WTC11 (cell line): ENCODE measurements at regions not wholly inside any gene's neighbourhood (a gene's known extent, or its start where the extent isn't known, plus 50 kb on each side); places are given as distances from the start of the nearest gene placed in this dataset.

ENCODE experiments used
- ATAC-seq: fragments of 200-7000 bp; cut with Tn5 transposase; 2 replicates; pipeline ENCODE4 v1.10.0; 2021; ENCODE audit warnings: mild to moderate bottlenecking, moderate library complexity
- CTCF ChIA-PET: fragments of 300-600 bp; sonication (Branson Sonifier 250); formaldehyde crosslinking; loops from one replicate; lab custom pipeline; 2021; ENCODE audit warnings: antibody characterized with exemption; lab: Charles Lee
- POLR2A ChIA-PET: fragments of 350-600 bp; sonication (Branson Sonifier 250); formaldehyde crosslinking; loops from one replicate; lab custom pipeline; 2021; ENCODE audit warnings: antibody characterized with exemption; lab: Charles Lee
- DNase-seq: peaks from one replicate; pipeline ENCODE4 v3.0.0; 2021; ENCODE audit warnings: low spot score
- H3K27ac Mint-ChIP-seq: 2 replicates; pipeline ENCODE4 v1.8.0; 2021; ENCODE audit warnings: mixed read lengths
- H3K27me3 Mint-ChIP-seq: 2 replicates; pipeline ENCODE4 v1.8.0; 2021; ENCODE audit warnings: low read depth, mild to moderate bottlenecking, moderate library complexity, mixed read lengths
- H3K36me3 Mint-ChIP-seq: 2 replicates; pipeline ENCODE4 v1.8.0; 2021; ENCODE audit warnings: mixed read lengths
- H3K4me1 Mint-ChIP-seq: 2 replicates; pipeline ENCODE4 v1.8.0; 2022; ENCODE audit warnings: mixed read lengths
- H3K4me3 Mint-ChIP-seq: 2 replicates; pipeline ENCODE4 v1.8.0; 2021; ENCODE audit warnings: mild to moderate bottlenecking, moderate library complexity, mixed read lengths
- H3K9me3 Mint-ChIP-seq: 2 replicates; pipeline ENCODE4 v1.8.0; 2021; ENCODE audit warnings: mixed read lengths
- CREB1 ChIP-seq: sonication (generic); formaldehyde crosslinking; IDR thresholded peaks from 2 replicates; pipeline ENCODE4 v1.8.0; 2023; ENCODE audit warnings: mild to moderate bottlenecking, missing genetic modification reagents
- CREM ChIP-seq: sonication (generic); formaldehyde crosslinking; IDR thresholded peaks from 2 replicates; pipeline ENCODE4 v1.8.1; 2022; ENCODE audit warnings: mild to moderate bottlenecking, missing genetic modification reagents, moderate library complexity
- GRHL2 ChIP-seq: fragments of 250-450 bp; sonication (Bioruptor Pico); IDR thresholded peaks from 2 replicates; pipeline ENCODE4 v1.8.0; 2022; ENCODE audit warnings: mild to moderate bottlenecking, moderate library complexity; ENCODE audit not compliant: insufficient replicate concordance, severe bottlenecking
- KAT7 ChIP-seq: sonication (generic); formaldehyde crosslinking; IDR thresholded peaks from 2 replicates; pipeline ENCODE4 v1.8.1; 2023; ENCODE audit warnings: missing genetic modification reagents, mild to moderate bottlenecking, borderline replicate concordance
- MLX ChIP-seq: sonication (generic); formaldehyde crosslinking; IDR thresholded peaks from 2 replicates; pipeline ENCODE4 v1.8.1; 2023; ENCODE audit warnings: mild to moderate bottlenecking, missing genetic modification reagents, moderate library complexity
- MYBL2 ChIP-seq: sonication (generic); formaldehyde crosslinking; IDR thresholded peaks from 2 replicates; pipeline ENCODE4 v1.8.1; 2023; ENCODE audit warnings: mild to moderate bottlenecking, moderate library complexity, missing genetic modification reagents
- RELA ChIP-seq: sonication (generic); formaldehyde crosslinking; IDR thresholded peaks from 2 replicates; pipeline ENCODE4 v1.8.1; 2022; ENCODE audit warnings: missing genetic modification reagents, mild to moderate bottlenecking, borderline replicate concordance
- SMAD3 ChIP-seq: sonication (generic); formaldehyde crosslinking; IDR thresholded peaks from 2 replicates; pipeline ENCODE4 v1.8.0; 2022; ENCODE audit warnings: missing genetic modification reagents, mild to moderate bottlenecking, borderline replicate concordance
- SP1 ChIP-seq: sonication (generic); formaldehyde crosslinking; conservative IDR thresholded peaks from 2 replicates; pipeline ENCODE4 v1.8.1; 2022; ENCODE audit warnings: missing genetic modification reagents
- TEAD1 ChIP-seq: sonication (generic); formaldehyde crosslinking; IDR thresholded peaks from 2 replicates; pipeline ENCODE4 v1.8.0; 2022; ENCODE audit warnings: mild to moderate bottlenecking, missing genetic modification reagents
- ZNF232 ChIP-seq: sonication (generic); formaldehyde crosslinking; IDR thresholded peaks from 2 replicates; pipeline ENCODE4 v1.8.0; 2022; ENCODE audit warnings: mild to moderate bottlenecking, missing genetic modification reagents
- ZNF396 ChIP-seq: fragments of 250-450 bp; sonication (Bioruptor Pico); IDR thresholded peaks from 2 replicates; pipeline ENCODE4 v1.8.0; 2021; ENCODE audit warnings: mild to moderate bottlenecking, moderate library complexity, borderline replicate concordance
- ZNF671 ChIP-seq: fragments of 250-450 bp; sonication (Bioruptor Pico); IDR thresholded peaks from 2 replicates; pipeline ENCODE4 v1.8.0; 2021; ENCODE audit warnings: mild to moderate bottlenecking
- TF ChIP-seq, protein P1 (sequence below): fragments of 200-600 bp; IDR thresholded peaks from 2 replicates; pipeline ENCODE4 v1.8.0; 2022; ENCODE audit warnings: antibody characterized with exemption
- TF ChIP-seq, protein P2 (sequence below): sonication (generic); formaldehyde crosslinking; IDR thresholded peaks from 2 replicates; pipeline ENCODE4 v1.8.1; 2022; ENCODE audit warnings: low read depth, missing genetic modification reagents, borderline replicate concordance

GRCh38 chr19:30163663-30164062 is 208.5 kb upstream of the ZNF536 start:
- ATAC-seq = no peak
- ChIA-PET POLR2A (interaction anchor here (0.7 kb wide), 1 partner anchor 1665 kb away, joined by 3 read pairs; no protein-coding TSS in a partner anchor), CTCF (no interaction called here)
- no peaks in the 10 kb centered on the region; the same call in 1 of the 2 replicates for H3K27me3 Mint-ChIP-seq
- H3K4me3 Mint-ChIP-seq = no peak overlapping the region
- no peaks in the 10 kb centered on the region for H3K4me1 Mint-ChIP-seq
- peaks cover 16% of the 10 kb centered on the region for H3K9me3 Mint-ChIP-seq
- no peak overlapping the region for H3K27ac Mint-ChIP-seq
- H3K36me3 Mint-ChIP-seq = no peaks in the 10 kb centered on the region
- no peak for DNase-seq
- TF ChIP-seq SMAD3 (no peak), MYBL2 (CRISPR knock-in tag) (no peak), ZNF671 (CRISPR knock-in tag) (no peak), SP1 (CRISPR knock-in tag) (no peak), CREB1 (CRISPR knock-in tag) (no peak), MLX (no peak), CREM (CRISPR knock-in tag) (no peak), GRHL2 (CRISPR knock-in tag) (no peak), KAT7 (CRISPR knock-in tag) (no peak), RELA (CRISPR knock-in tag) (no peak)

- CTCF ChIA-PET = no interaction called here
- no peaks in the 10 kb centered on the region; the same call in 1 of the 2 replicates for H3K27me3 Mint-ChIP-seq
- H3K4me1 Mint-ChIP-seq = no peaks in the 10 kb centered on the region
- DNase-seq = no peak
- POLR2A ChIA-PET = interaction anchor here (0.6 kb wide), 1 partner anchor 421 kb away, joined by 3 read pairs; no protein-coding TSS in a partner anchor
- no peaks in the 10 kb centered on the region for H3K36me3 Mint-ChIP-seq
- TF ChIP-seq ZNF396 (CRISPR knock-in tag) = no peak
- TF ChIP-seq TEAD1 (CRISPR knock-in tag) = no peak
- TF ChIP-seq, protein P1, sequence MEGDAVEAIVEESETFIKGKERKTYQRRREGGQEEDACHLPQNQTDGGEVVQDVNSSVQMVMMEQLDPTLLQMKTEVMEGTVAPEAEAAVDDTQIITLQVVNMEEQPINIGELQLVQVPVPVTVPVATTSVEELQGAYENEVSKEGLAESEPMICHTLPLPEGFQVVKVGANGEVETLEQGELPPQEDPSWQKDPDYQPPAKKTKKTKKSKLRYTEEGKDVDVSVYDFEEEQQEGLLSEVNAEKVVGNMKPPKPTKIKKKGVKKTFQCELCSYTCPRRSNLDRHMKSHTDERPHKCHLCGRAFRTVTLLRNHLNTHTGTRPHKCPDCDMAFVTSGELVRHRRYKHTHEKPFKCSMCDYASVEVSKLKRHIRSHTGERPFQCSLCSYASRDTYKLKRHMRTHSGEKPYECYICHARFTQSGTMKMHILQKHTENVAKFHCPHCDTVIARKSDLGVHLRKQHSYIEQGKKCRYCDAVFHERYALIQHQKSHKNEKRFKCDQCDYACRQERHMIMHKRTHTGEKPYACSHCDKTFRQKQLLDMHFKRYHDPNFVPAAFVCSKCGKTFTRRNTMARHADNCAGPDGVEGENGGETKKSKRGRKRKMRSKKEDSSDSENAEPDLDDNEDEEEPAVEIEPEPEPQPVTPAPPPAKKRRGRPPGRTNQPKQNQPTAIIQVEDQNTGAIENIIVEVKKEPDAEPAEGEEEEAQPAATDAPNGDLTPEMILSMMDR = no peak
- TF ChIP-seq, protein P2, sequence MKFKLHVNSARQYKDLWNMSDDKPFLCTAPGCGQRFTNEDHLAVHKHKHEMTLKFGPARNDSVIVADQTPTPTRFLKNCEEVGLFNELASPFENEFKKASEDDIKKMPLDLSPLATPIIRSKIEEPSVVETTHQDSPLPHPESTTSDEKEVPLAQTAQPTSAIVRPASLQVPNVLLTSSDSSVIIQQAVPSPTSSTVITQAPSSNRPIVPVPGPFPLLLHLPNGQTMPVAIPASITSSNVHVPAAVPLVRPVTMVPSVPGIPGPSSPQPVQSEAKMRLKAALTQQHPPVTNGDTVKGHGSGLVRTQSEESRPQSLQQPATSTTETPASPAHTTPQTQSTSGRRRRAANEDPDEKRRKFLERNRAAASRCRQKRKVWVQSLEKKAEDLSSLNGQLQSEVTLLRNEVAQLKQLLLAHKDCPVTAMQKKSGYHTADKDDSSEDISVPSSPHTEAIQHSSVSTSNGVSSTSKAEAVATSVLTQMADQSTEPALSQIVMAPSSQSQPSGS (CRISPR knock-in tag) = no peak
- TF ChIP-seq ZNF671 (CRISPR knock-in tag) = no peak
- TF ChIP-seq CREM (CRISPR knock-in tag) = no peak
- no peak for ATAC-seq
- no peak overlapping the region for H3K4me3 Mint-ChIP-seq
- H3K9me3 Mint-ChIP-seq = peaks cover 16% of the 10 kb centered on the region
- H3K27ac Mint-ChIP-seq = no peak overlapping the region
Observed at GRCh38 chr19:30165228-30165813, 206.9 kb upstream of the ZNF536 start.

GRCh38 chr19:30167206-30167868 is 204.8 kb upstream of the ZNF536 start:
- POLR2A ChIA-PET = no interaction called here
- ATAC-seq (no peak), DNase-seq (no peak)
- Mint-ChIP-seq H3K27me3 (no peaks in the 10 kb centered on the region; the same call in 1 of the 2 replicates), H3K36me3 (no peaks in the 10 kb centered on the region), H3K4me1 (no peaks in the 10 kb centered on the region), H3K4me3 (no peak overlapping the region), H3K27ac (no peak overlapping the region), H3K9me3 (peaks cover 16% of the 10 kb centered on the region)
- TF ChIP-seq ZNF232 (CRISPR knock-in tag) = no peak
- CTCF ChIA-PET = no interaction called here
